ENCODE measurements at regions not wholly inside any gene's neighbourhood (a gene's known extent, or its start where the extent isn't known, plus 50 kb on each side); places are given as distances from the start of the nearest gene placed in this dataset.

- TF ChIP-seq CTCF (optimal IDR thresholded peaks at IDR 0.05 in 1 of 3, IDR thresholded peaks at IDR 0.05 in 1 of 3, conservative IDR thresholded peaks at IDR 0.05 in 1 of 3; ENCODE audit: extremely low read depth in 1 of 3, insufficient read depth in 2 of 3, low read length in 3 of 3), result no peak
- no peak for TF ChIP-seq EZH2 (IDR thresholded peaks at IDR 0.05; ENCODE audit: low read length)
Measured at GRCh38 chr2:239589270-239589825, 188.5 kb upstream of the HDAC4 start.

Measured in keratinocyte (primary cell).